Fibroblast of villous mesenchyme (primary cell): ENCODE measurements at regions not wholly inside any gene's neighbourhood (a gene's known extent, or its start where the extent isn't known, plus 50 kb on each side); places are given as distances from the start of the nearest gene placed in this dataset.
"Not testable (repeated sequence)": the region's sequence is repeated elsewhere in the genome, so short reads cannot be mapped to it uniquely, and the experiment has no call there.

Experiments used
- DNase-seq: peaks from one replicate; pipeline ENCODE4 v3.0.0-alpha.2; 2010; ENCODE audit warnings: low read depth
- H3K4me3 ChIP-seq: 2 replicates; pipeline ENCODE4 v1.5.1; 2011; ENCODE audit warnings: low read depth, mild to moderate bottlenecking, low read length
- TF ChIP-seq, protein P1 (sequence below): IDR thresholded peaks from 2 replicates; pipeline ENCODE4 v1.5.1; 2012; ENCODE audit warnings: low read depth, mild to moderate bottlenecking, low read length; ENCODE audit not compliant: insufficient read depth

DNA sequence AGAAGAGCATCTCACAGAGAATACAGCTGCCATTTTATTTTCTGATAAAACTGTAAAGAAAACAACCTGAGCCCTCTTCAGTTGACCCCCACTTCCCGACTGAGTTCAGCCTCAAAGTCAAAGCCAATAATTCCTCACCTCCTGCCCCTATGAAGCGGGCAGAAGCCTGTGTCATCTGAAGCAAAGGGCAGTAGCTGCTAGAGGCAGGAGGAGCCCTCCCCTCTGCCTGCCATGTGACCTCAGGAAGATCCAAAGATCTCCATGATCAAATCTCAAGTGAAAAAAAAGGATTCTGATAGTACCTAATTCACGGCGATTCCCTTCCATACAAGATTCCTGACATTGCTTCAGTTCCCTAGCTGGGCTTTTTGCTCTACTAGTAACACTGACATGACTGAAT lies 223.1 kb upstream of the CAND1 start:
- no peak overlapping the region for H3K4me3 ChIP-seq
- DNase-seq, result no peak
- TF ChIP-seq, protein P1, sequence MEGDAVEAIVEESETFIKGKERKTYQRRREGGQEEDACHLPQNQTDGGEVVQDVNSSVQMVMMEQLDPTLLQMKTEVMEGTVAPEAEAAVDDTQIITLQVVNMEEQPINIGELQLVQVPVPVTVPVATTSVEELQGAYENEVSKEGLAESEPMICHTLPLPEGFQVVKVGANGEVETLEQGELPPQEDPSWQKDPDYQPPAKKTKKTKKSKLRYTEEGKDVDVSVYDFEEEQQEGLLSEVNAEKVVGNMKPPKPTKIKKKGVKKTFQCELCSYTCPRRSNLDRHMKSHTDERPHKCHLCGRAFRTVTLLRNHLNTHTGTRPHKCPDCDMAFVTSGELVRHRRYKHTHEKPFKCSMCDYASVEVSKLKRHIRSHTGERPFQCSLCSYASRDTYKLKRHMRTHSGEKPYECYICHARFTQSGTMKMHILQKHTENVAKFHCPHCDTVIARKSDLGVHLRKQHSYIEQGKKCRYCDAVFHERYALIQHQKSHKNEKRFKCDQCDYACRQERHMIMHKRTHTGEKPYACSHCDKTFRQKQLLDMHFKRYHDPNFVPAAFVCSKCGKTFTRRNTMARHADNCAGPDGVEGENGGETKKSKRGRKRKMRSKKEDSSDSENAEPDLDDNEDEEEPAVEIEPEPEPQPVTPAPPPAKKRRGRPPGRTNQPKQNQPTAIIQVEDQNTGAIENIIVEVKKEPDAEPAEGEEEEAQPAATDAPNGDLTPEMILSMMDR, result no peak

DNA sequence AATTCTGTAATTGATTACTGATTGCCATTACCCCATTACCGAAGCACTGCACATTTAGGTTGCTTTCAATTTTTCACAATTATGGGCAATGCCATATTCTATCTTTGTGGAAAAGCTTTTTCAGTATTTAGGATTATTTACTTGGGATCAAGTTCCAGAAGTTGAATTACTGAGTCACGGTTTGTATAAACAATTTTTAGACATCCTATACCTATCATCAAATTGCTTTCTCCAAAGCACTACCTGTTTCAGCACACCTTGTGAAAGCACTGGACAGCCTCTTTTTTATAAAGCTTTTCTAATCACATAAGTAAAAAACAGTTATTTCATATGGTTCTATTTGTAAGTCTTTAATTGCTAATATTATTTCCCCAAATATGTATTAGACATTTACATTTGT lies 221.5 kb upstream of the CAND1 start:
- DNase-seq, result no peak
- TF ChIP-seq, protein P1, result no peak
- no peak overlapping the region for H3K4me3 ChIP-seq

DNA sequence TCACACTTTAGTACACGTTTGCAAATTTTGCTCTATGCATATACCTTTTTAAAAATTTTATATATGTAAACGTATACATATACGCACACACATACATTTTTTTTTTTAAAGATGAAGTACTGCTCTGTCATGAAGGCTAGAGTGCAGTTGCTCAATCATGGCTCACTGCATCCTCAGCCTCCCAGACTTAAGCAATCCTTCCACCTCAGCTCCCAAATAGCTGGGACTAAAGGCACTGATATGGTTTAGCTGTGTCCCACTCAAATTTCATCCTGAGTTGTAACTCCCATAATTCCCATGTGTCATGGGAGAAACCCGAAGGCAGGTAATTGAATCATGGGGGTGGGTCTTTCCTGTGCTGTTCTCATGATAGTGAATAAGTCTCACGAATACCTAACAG lies 220.8 kb upstream of the CAND1 start:
- DNase-seq, result no peak
- TF ChIP-seq, protein P1, result no peak
- no peak overlapping the region for H3K4me3 ChIP-seq

DNA sequence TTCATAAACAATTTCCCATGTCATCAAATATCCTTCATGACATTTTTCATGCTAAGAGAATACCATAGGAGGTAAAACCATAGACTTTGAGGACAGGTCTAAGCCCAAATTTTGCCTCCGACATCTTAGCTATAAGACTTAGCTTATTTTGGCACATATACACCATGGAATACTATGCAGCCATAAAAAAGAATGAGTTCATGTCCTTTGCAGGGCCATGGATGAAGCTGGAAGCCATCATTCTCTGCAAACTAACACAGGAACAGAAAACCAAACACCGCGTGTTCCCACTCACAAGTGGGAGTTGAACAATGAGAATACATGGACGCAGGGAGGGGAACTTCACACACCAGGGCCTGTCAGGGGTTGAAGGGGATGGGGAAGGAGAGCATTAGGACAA lies 220.0 kb upstream of the CAND1 start:
- not testable (repeated sequence) for DNase-seq, H3K4me3 ChIP-seq

DNA sequence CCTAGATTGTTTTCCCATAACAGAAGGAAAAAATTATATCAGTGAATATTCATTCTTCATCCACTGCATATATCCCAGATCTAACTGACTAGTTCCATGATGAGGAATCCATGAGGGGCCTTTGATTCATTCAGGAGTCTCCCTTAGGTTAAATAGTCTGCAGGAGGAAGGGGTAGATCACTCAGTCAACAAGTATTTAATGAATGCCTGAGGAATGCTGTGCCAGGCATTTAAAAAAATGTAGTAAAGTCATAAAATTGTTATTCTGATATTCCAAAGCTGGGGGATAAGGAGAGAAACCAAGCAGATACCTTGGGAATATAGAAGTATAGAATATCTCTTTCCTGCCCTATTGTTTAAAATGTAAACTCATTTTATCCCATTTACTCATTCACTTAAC lies 216.2 kb upstream of the CAND1 start:
- no peak for DNase-seq
- TF ChIP-seq, protein P1, result no peak
- H3K4me3 ChIP-seq, result no peak overlapping the region

DNA sequence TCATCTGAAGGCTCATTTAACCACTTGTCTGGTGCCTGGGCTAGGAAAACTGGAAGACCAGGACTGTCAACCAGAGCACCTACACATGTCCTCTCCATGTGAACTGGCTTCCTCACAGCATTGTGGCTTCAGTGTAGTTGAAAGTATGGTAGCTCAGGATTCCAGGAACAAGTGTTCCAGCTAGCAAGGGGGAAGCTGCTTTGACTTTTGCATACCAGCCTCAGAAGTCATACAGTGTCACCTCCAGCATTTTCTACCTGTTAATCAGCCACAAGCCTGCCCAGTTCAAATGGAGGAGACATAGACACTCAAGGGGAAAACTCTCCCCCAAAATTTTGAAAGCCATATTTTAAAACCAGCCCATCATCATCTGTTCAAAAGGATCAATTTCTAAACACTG lies 212.8 kb upstream of the CAND1 start:
- no peak for DNase-seq
- TF ChIP-seq, protein P1, result no peak
- no peak overlapping the region for H3K4me3 ChIP-seq

DNA sequence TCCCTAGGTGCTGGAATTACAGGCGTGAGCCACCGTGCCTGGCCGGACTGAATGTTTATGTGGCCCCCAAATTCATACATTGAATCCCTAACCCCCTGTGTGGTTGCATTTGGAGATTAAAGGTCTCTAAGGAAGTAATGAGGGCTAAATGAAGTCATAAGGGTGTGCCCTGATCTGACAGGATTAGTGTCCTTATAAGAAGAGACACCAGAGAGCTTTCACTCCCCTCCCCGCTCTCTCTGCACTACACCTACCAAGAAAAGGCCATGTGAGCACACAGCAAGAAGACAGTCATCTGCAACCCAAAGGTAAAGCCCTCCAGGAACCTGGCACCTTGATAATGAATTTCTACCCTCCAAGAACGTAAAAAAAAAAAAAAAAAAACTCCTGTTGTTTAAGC lies 212.1 kb upstream of the CAND1 start:
- TF ChIP-seq, protein P1, result no peak
- H3K4me3 ChIP-seq, result no peak overlapping the region
- no peak for DNase-seq
